ENCODE measurements at regions not wholly inside any gene's neighbourhood (a gene's known extent, or its start where the extent isn't known, plus 50 kb on each side); places are given as distances from the start of the nearest gene placed in this dataset.
"Not testable (repeated sequence)": the region's sequence is repeated elsewhere in the genome, so short reads cannot be mapped to it uniquely, and the experiment has no call there.

DNA sequence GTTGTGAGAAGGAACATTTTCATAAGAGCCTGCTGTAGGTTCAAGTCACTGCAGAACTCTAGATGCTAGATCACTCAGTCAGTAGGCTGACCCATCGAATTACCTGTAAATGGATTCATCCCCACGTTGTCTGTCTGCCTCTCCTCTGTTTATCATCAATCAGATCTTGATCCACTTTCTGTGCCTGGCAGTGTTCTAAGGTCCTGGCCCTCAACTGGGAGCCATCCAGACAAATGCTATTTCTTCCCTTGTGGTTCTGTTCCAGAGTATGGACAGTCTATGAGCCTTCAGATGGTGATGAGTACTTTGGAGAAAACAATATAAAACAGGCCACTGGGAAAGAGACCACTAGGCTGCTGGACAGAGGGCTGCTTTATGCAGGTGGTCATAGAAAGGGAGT lies 699.4 kb upstream of the TMEM132C start:
- DNase-seq (ENCODE audit: low read depth): no peak

DNA sequence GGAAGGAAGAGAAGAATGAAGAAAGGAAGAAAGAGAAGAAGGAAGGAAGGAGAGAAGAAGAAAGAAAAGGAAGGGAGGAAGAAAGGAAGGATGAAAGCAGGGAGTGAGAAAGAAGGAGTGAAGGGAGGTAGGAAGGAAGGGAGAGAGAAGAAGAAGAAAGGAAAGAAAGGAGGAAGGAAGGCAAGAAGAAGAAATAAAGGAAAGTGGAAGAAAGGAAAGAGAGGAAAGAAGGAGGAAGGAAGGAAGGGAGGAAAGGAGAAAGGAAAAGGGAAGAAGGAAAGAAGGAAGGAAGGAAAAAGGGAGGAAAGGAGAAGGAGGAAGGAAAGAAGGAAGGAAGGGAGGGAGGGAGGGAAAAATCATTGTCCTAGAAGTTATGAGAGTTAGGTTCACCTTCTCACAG lies 696.6 kb upstream of the TMEM132C start:
- DNase-seq (ENCODE audit: low read depth): no peak

DNA sequence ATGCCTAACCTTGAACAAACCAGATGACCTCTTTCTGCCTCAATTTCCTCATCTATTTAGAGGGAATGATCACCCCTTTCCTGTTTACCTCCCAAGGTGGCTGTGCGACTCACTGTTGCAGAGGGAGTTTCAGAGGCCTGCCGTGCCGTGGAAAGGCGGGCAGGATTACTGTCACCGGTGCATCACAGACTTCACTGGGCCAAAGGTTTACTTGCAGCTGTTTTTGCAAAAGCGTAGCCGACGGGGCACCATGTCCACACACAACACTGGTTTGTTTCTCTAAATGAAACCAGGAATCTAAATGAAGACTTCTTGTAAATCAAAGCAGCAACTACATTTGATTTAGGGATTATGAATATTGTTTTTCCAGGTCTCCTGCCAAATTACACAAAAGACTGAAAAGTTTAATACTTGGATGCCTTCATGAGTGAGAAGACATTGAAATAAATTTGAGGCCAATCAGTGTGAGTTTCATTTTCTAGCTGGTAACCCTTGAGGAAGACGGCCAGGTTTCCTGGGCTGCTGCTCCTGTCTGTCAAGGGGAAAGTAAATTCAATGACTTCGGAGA lies 696.1 kb upstream of the TMEM132C start:
- no peak for DNase-seq (ENCODE audit: low read depth)

DNA sequence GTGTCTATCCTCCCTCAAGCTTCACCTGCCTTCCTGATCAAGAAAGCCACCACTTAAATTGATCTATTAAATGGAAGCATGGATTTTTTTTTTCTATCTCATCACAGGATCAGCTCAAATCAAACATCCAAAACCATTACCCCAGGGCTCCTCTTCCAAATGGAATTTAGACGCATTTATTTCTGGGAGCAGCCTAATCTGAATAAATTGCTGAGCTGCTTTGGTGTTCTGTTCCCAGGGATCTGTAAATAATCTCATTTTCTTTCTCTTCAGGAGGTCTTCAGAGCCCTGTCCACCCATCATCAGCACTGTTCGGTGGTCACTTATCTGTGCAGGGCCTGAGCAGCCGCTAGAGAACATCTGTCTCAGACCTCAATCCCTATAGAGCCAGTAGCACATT lies 695.4 kb upstream of the TMEM132C start:
- DNase-seq (ENCODE audit: low read depth): no peak

DNA sequence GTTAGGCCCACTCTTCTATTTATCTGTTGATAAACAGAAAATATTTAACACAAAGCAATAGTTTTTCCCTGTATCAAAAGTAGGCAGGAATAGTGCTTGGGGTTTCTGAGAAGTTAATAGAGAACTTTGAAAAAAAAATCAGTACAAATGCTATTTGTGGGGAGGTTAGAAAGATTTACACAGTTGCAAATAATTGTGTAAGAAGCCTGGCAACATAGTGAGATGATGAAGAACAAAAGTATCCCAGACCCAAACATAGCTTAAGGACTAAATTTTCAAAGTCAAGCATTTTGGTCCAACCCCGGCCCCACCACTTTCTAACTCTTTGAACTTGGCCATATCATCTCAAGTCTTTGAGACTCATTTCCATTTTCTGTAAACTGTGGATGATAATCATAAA lies 687.5 kb upstream of the TMEM132C start:
- DNase-seq (ENCODE audit: low read depth): no peak

DNA sequence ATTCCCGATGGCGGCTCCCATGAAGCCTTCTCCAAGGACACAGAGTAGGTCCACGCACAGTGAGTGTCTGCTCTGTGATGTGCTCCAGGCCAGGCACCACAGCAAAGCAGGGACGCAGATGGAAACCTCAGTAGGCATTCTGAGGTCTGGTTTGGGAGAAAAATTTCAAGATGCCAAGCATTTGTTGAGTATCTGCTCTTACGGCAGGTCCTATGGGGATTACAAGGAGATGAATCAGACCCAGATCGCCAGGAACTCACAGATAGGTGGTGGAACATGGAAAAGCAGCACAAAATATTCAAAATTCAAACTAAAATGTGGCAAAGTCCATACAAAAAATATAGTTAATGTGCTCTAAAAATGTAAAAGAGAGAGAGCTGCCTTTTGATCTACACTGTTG lies 684.9 kb upstream of the TMEM132C start:
- no peak for DNase-seq (ENCODE audit: low read depth)

DNA sequence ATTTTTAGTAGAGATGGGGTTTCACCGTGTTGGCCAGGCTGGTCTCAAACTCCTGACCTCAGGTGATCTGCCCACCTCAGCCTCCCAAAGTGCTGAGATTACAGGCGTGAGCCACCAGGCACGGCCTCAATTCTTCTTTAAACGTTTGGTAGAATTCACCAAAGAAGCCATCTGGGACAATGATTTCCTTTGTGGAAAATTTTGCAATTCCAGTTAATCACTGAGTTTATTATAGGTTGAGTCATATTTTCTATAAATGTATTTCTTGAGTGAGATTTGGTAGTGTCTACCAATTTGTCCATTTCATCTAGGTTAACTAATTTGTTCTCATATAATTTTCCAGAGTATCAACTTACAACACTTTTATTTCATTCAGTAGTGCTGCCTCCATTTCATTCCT lies 683.9 kb upstream of the TMEM132C start:
- DNase-seq (ENCODE audit: low read depth): no peak

DNA sequence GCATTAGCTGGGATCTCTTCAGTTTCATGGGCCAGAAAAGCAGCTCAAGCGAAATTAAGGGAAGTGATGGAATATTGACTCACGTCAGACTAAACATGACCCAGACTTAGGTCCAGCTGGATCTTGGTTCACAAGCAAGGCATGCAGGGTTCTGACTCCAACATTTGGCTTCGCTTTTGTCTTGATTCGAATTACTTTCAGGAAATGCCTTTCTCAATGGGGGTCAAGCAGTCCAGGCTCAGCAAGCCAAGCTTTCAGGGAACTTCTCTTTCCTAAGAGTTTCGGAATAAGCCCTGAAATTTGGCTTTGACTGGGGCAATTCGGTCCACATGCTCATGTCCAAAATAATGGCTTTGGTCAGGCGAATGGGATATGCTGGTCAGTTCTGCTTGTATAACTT lies 678.7 kb upstream of the TMEM132C start:
- no peak for DNase-seq (ENCODE audit: low read depth)

DNA sequence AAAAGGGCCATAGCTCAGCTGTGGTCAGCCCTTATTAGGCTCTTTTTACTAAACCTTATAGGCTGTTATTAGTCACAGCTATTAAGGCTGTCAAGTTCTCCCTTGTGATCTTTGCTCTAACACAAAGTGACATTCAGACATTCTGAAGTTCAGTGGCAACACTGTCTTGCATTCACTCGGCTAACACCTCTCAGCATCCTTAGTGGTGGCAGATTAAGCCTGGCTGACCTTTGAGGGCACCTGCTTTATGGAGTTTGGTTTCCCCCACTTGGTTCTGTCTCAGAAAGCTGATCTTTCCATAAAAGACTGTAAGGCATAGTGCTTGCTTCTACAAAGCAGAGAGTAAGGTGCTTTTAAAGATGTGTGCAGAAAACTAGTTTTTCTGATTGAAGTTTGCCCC lies 677.4 kb upstream of the TMEM132C start:
- no peak for DNase-seq (ENCODE audit: low read depth)

DNA sequence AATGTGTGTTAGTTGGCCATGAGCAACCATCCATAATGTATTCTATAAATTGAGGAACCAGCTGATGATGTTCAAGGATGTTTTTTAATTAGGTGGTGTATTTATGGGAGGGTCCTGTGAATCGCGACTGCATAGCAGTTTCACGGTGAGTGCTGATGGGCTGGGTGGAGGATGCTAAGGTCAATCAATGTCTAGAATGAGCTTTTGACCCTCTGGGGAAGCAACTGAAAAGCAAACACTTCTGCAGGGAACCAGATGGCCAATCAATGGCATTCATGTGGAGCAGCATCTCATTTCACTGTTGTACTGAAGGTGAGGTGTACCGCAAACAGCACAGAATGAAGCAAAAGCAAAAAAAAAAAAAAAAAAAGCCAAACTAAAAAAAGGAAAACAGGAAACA lies 676.1 kb upstream of the TMEM132C start:
- DNase-seq (ENCODE audit: low read depth): no peak

DNA sequence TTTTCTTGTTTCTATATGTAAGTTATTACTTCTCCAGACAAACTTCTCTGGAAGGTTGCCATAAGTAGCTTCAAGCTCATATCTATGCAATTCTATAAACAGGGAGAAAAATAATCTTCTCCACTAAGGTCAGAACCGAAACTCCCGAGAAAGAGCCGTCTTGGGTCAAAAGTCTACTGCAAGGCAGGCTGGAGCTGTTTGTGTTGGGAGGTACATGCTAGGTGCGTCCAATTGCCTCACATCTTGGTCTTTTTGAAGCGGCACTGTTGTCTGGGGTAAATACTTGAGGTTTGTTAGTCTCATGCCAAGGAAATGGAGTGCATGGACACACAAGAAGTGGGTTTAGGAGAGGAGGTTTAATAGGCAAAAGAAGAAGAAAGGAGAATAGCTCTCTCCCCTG lies 674.7 kb upstream of the TMEM132C start:
- DNase-seq (ENCODE audit: low read depth): no peak

DNA sequence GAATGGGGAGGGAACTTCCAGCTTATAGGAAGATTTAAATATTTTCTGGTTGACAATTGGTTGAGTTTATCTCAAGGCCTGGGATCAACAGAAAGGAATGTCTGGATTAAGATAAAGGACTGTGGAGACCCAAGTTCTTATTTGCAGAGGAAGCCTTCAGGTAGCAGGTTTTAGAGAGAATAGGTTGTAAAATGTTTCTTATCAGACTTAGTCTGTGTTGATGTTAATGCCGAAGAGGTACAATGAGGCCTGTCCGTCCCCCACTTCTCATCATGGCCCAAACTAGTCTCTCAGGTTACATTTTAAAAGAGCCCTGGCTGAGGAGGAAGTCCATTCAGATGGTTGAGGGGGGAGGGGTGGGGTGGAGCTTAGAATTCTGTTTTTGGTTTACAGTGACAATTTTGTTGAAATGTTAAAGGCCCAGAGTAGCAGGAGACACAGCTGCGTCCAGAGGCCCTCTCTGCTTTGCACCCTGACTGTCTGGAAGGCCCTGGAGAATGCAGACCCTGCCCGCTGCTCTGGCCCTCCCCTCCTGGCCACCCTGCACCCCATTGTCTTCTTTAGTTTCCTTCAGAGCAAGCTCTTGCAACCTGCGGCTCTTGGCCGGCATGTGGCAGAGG lies 672.5 kb upstream of the TMEM132C start:
- no peak for DNase-seq (ENCODE audit: low read depth)

DNA sequence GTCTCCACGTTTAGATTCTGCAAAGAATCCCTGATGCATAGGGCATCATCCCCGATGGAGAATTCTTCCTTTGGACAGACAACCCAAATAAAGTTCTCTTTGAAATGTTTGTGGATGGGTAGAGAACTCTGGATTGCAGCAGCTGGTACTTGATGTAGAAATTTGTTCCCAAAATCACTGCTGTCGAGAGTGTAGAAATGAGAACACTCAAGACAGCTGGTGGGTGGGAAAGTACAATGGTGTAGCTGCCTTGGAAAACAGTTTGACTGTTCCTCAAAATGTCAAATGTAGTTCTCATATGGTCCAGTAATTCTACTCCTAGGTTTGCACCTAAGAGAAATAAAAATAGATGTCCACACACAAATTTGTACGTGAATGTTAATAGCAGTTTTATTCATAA lies 671.5 kb upstream of the TMEM132C start:
- DNase-seq (ENCODE audit: low read depth): no peak

DNA sequence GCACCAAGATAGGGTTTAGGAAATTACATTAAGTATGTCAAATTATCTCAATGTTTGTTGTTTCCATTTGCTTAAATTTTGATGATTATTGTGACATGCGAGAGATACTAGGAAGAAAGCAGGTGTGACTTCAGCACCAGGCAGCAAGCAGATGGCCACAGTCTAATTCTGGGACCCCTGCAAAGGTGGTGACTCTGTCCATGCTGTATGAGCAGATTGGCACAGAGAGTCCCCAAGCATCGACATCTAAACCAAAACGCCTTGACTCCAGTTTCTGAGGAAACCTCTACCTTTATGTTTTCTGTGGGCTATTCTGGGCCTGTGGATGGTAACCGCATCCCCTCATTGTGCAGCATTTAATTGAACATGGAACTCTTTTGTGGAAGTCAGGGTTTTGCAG lies 670.1 kb upstream of the TMEM132C start:
- no peak for DNase-seq (ENCODE audit: low read depth)

DNA sequence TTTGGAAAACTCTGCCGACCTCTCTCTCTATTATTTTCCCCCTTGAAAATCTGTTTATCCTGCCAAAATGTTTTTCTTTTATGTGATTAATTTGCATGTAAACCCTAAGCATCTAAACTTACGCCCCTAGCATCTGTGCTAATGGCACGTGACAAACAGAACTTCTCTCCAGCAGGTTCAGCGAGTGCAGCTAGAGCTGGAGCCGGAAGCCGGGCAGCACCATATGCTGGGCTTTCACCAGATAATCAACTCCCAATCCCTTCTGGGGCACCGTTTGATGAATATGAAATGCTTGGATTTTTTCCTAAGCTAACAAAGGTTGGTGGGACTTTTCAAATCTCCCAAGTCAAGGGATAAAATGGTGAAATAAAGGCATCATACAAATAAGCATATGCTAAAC lies 667.5 kb upstream of the TMEM132C start:
- DNase-seq (ENCODE audit: low read depth): no peak

DNA sequence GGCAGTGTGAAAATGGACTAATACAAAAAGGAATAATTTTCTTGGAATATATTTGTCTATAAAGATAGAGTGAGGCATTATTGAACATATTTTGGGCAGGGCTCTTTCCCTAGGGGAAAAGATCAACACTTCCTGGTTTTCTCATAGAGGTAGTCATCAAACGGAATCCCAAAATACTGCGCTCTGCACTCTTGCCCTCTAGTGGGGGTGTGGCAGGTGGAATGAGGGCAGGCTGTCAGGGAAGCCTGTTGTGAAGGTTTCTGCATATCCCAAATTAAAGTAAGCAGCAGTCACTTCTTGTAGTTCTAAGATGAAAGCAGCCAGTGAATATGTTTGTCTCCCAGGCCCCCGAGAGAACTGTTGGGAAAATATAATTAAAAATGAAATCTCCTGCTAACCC lies 666.8 kb upstream of the TMEM132C start:
- no peak for DNase-seq (ENCODE audit: low read depth)

DNA sequence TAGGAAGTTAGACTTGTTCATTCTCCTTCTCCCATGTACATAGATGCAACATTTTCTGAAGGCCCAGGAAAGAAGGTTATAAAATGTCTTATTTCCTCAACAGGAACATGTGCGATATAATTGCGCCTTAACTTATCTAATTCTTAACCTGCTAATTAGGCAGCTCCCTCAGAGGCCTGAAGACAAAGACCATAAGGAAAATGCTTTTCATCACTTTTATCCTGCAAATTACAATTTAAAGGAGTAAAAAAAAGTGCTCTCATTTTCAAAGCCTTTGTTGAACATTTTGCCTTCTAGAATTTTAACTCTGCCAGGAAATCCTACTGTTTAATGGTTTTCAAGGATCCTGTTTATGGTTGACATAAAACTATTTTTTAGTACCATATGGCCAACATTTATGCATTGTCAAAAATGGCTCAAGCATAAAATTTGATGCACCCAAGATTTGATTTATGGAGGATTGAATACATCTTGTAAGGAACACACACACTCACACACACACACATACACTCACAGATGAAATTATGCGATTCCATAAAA lies 660.4 kb upstream of the TMEM132C start:
- DNase-seq (ENCODE audit: low read depth): no peak

DNA sequence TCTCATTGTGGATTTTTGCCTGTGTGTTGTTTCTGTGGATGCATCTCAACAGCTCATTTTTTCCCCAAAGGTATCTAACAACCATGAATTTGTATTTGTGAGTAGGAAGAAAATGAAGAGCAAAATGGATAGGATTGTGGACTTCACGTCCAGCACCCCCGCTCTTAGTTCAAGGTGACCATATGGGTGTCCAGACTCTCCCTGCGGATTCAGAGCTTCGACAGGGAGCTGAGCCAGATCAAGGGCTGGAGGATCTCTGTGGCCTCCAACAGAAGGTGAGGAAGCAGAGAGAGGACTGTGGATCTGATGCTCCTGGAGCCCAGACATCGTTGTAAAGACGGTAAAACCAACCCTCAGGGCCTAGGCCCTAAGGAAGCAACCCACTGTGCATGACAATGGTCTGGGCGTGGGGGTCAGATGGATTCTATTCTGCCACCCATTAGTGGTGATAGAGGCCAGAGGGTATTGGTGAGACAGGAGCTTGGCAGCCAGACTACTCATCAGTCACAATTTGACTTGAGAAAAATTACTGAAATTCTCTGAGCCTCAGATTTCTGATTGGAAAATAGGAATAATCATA lies 659.7 kb upstream of the TMEM132C start:
- DNase-seq (ENCODE audit: low read depth): no peak

DNA sequence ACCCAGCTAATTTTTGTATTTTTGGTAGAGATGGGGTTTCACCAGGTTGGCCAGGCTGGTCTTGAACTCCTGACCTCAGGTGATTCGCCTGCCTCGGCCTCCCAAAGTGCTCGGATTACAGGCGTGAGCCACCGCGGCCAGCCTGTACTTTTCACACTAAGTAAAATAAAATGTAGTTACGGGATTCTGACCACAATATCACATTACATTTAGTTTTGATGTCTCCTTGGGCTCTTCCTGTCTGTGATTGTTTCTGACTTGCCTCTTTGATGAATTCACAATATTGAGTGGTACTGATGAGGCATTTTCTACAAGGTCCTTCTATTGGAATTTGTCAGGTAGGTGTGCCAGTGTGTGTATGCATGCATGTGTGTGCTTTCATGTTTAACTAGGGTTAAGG lies 658.6 kb upstream of the TMEM132C start:
- DNase-seq (ENCODE audit: low read depth): not testable (repeated sequence)

DNA sequence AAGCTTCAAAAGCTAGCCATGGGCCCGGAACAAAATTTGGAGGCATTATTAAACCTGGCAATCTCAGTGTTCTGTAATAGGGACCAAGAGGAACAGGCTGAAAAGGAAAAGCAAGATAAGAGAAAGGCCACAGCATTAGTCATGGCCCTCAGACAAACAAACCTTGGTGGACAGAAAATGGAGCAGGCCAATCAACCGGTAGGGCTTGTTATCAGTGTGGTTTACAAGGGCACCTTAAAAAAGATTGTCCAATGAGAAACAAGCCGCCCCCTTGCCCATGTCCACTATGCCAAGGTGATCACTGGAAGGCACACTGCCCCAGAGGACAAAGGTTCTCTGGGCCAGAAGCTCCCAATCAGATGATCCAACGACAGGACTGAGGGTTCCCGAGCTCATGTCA lies 653.9 kb upstream of the TMEM132C start:
- DNase-seq (ENCODE audit: low read depth): no peak

DNA sequence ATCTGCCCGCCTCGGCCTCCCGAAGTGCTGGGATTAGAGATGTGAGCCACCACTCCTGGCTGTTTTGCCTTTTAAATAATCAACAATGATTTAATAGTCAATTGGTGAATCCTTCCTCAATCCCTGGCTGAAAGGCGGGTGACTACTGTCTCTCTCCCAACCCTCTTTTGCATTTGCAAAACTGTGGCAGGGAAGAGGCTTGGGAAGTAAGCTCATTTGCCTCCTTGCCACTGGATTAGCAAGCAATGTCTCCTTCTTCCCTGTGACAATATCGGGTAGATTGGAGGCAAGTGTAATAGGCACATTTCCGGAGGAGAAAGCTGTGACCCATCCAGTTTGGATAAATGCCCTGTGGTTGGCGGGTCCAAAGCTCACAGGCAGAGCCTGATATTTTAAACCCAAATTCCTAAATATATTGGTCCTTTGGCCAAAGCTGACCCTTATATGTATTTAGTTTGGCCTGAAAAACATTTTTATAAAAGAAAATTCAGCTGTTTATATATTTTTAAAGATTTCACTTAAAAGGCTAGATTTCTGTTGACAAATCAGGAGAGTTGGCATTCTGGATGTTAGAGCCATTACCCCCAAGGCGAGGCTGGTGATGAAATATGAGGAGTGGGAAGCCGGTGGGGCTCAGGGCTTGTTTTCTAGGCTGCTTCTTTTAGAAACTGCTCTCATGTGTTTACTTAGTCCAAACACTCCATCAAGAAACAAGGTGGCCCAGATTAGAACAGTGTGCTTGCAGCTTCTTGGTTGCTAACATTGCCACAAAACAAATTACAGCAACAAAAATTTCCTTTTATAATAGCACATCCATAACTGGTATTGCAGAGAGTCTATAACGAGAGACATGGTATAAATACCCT lies 646.9 kb upstream of the TMEM132C start:
- no peak for DNase-seq (ENCODE audit: low read depth)

DNA sequence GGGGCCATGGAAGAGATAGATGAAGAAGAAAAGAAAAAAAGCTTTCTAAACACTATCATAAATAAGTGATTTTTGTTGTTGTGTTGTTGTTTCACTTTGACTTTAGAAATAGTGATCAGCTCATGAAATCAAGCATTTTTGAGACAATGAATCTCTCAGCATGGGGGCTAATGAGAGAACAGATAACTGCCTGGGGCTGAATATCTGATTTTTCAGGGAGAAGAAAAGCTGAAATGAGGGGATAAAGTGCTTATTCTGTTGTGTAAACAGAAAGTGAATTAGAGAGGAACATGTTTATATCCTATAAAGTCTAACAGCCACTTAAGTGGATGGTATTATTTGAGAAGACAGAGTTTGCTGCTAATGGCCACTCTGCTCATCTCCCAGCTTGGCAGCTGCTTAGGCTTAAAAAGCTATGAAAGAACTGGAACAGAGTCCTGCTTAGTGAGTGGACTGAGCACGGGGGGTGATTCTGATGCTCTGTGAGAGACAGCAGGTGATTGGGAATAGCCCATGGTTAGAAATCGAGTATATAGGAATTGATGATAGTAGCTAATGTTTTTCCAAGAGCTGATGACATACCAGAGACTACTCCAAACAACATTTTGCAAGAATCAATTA lies 646.1 kb upstream of the TMEM132C start:
- no peak for DNase-seq (ENCODE audit: low read depth)
